CD14-positive monocyte (primary cell): ENCODE measurements at regions not wholly inside any gene's neighbourhood (a gene's known extent, or its start where the extent isn't known, plus 50 kb on each side); places are given as distances from the start of the nearest gene placed in this dataset.

Experiments
- DNase-seq, 3 donors: peaks; one replicate each; pipeline ENCODE4 v3.0.0-alpha.2; 2011 to 2022
- H2AFZ ChIP-seq: 2 replicates; pipeline ENCODE4 v1.6.0; 2012; ENCODE audit warnings: mild to moderate bottlenecking, low read depth, low read length, inconsistent platforms; ENCODE audit not compliant: insufficient read depth, poor library complexity, severe bottlenecking
- H3K27ac ChIP-seq, 2 donors: 1 replicate in 1 of 2; 2 replicates in 1 of 2; pipeline ENCODE4 v1.5.1; 2012 to 2013; ENCODE audit warnings: low read length in 2 of 2, control low read depth in 1 of 2, inconsistent platforms in 1 of 2, low read depth in 1 of 2, mild to moderate bottlenecking in 1 of 2
- H3K27me3 ChIP-seq, 2 donors: one replicate each; pipeline versions ENCODE4 v1.6.0 to v1.6.1; 2011 to 2013; ENCODE audit warnings: low read length in 2 of 2; ENCODE audit not compliant: control insufficient read depth in 2 of 2, insufficient read depth in 2 of 2
- H3K36me3 ChIP-seq, 2 donors: replicated peaks in 1 of 2; 1 replicate in 1 of 2; 2 replicates in 1 of 2; pipeline versions ENCODE4 v1.5.1 to v1.6.1; 2012 to 2013; ENCODE audit warnings: low read length in 2 of 2, control low read depth in 1 of 2, inconsistent platforms in 1 of 2, mild to moderate bottlenecking in 1 of 2; ENCODE audit not compliant: insufficient read depth in 2 of 2, control insufficient read depth in 1 of 2
- H3K4me1 ChIP-seq, 2 donors: 1 replicate in 1 of 2; 2 replicates in 1 of 2; pipeline versions ENCODE4 v1.5.1 to v1.6.1; 2012 to 2013; ENCODE audit warnings: low read length in 2 of 2, control low read depth in 1 of 2, inconsistent platforms in 1 of 2, mild to moderate bottlenecking in 1 of 2, moderate library complexity in 1 of 2; ENCODE audit not compliant: insufficient read depth in 2 of 2, control insufficient read depth in 1 of 2
- H3K4me2 ChIP-seq: replicated peaks from 2 replicates; pipeline ENCODE3; 2012; ENCODE audit warnings: low read length, moderate library complexity, mild to moderate bottlenecking; ENCODE audit not compliant: poor library complexity, severe bottlenecking; ENCODE audit errors: extremely low read depth
- H3K4me3 ChIP-seq, 3 experiments: fragments of 200-600 bp in 1 of 3; sonication (generic) in 1 of 3; replicated peaks in 1 of 3; 1 replicate in 2 of 3; 2 replicates in 1 of 3; pipeline ENCODE4 v1.5.1; 2011 to 2013; ENCODE audit warnings: low read length in 3 of 3, mild to moderate bottlenecking in 3 of 3, control low read depth in 2 of 3, low read depth in 2 of 3, inconsistent platforms in 1 of 3, moderate library complexity in 1 of 3
- H3K79me2 ChIP-seq: 2 replicates; pipeline ENCODE4 v1.6.0; 2012; ENCODE audit warnings: mild to moderate bottlenecking, control low read depth, inconsistent platforms, low read length, moderate library complexity; ENCODE audit not compliant: insufficient read depth
- H3K9ac ChIP-seq: 2 replicates; pipeline ENCODE4 v1.6.0; 2017; ENCODE audit warnings: low read length, mild to moderate bottlenecking; ENCODE audit not compliant: insufficient read depth, poor library complexity, severe bottlenecking
- H3K9me3 ChIP-seq, 2 donors: replicated peaks in 1 of 2; 1 replicate in 1 of 2; 2 replicates in 1 of 2; pipeline versions ENCODE4 v1.5.1 to v1.6.1; 2012 to 2013; ENCODE audit warnings: low read length in 2 of 2, control low read depth in 1 of 2; ENCODE audit not compliant: control insufficient read depth in 1 of 2, insufficient read depth in 1 of 2
- H4K20me1 ChIP-seq: 2 replicates; pipeline ENCODE4 v1.6.0; 2012; ENCODE audit warnings: mild to moderate bottlenecking, low read length, control low read depth, moderate library complexity; ENCODE audit not compliant: insufficient read depth
- H3K27ac Mint-ChIP-seq, 7 donors: one replicate each; pipeline ENCODE4 v1.8.0; 2020; ENCODE audit warnings: mild to moderate bottlenecking in 7 of 7, mixed read lengths in 7 of 7, moderate library complexity in 6 of 7, inconsistent platforms in 2 of 7
- H3K27me3 Mint-ChIP-seq, 3 donors: one replicate each; pipeline ENCODE4 v1.8.0; 2021 to 2022; ENCODE audit warnings: low read depth in 3 of 3, mild to moderate bottlenecking in 3 of 3, mixed read lengths in 3 of 3, moderate library complexity in 3 of 3, inconsistent platforms in 1 of 3
- H3K36me3 Mint-ChIP-seq, 2 donors: one replicate each; pipeline ENCODE4 v1.8.0; 2020; ENCODE audit warnings: mixed read lengths in 2 of 2, inconsistent platforms in 1 of 2, mild to moderate bottlenecking in 1 of 2
- H3K4me1 Mint-ChIP-seq: one replicate; pipeline ENCODE4 v1.8.0; 2020; ENCODE audit warnings: mild to moderate bottlenecking, mixed read lengths
- H3K4me3 Mint-ChIP-seq, 2 donors: one replicate each; pipeline ENCODE4 v1.8.0; 2020; ENCODE audit warnings: mild to moderate bottlenecking in 2 of 2, mixed read lengths in 2 of 2, moderate library complexity in 1 of 2
- H3K9me3 Mint-ChIP-seq, 7 donors: one replicate each; pipeline ENCODE4 v1.8.0; 2020 to 2022; ENCODE audit warnings: mixed read lengths in 7 of 7, mild to moderate bottlenecking in 6 of 7, moderate library complexity in 6 of 7, inconsistent platforms in 2 of 7
- CTCF ChIP-seq: fragments of 200-600 bp; IDR thresholded peaks from one replicate; pipeline ENCODE4 v1.8.0; 2022; ENCODE audit warnings: antibody characterized with exemption, mild to moderate bottlenecking
- WGBS: methylation state at CpG from one replicate; pipeline ENCODE4 v1.1.5; 2013; ENCODE audit warnings: missing lambda C conversion rate; ENCODE audit not compliant: insufficient coverage; 5-methylcytosine and 5-hydroxymethylcytosine counted together
- intact Hi-C, 2 donors: fragments of 100-400 bp; cut with micrococcal nuclease; formaldehyde crosslinking; loops; one replicate each; pipeline versions ENCODE4 v1.15.0 to v1.15.1; 2023

- WGBS: 92% methylated on average over 6 of the region's 6 CpGs
- Histone ChIP-seq H2AFZ (no peak overlapping the region), H3K36me3 (no peaks in the 10 kb centered on the region), H3K79me2 (no peaks in the 10 kb centered on the region), H3K9me3 (no peaks in the 10 kb centered on the region), H3K9ac (no peak overlapping the region), H3K4me1 (no peaks in the 10 kb centered on the region), H3K4me2 (no peak overlapping the region), H4K20me1 (no peaks in the 10 kb centered on the region), H3K4me3 (no peak overlapping the region), H3K27me3 (no peaks in the 10 kb centered on the region), H3K27ac (no peak overlapping the region)
- Mint-ChIP-seq H3K36me3 (no peaks in the 10 kb centered on the region), H3K9me3 (peaks cover 0 to 8% (median 0%) of the 10 kb centered on the region in 7 donors), H3K4me1 (no peaks in the 10 kb centered on the region), H3K27ac (no peak overlapping the region), H3K4me3 (no peak overlapping the region), H3K27me3 (peaks cover 1 to 8% (median 3%) of the 10 kb centered on the region in 3 donors)
- intact Hi-C loops: no loop called here
- no peak for TF ChIP-seq CTCF
- DNase-seq: no peak
Observed at GRCh38 chr1:4519954-4520353, 134.5 kb upstream of the AJAP1 start.

GRCh38 chr1:4523551-4523950, 130.9 kb upstream of the AJAP1 start:
- Histone ChIP-seq H3K27me3 (no peaks in the 10 kb centered on the region), H3K36me3 (no peaks in the 10 kb centered on the region), H3K4me2 (no peak overlapping the region), H3K9me3 (no peaks in the 10 kb centered on the region), H3K4me1 (no peaks in the 10 kb centered on the region), H3K27ac (no peak overlapping the region), H3K4me3 (no peak overlapping the region), H4K20me1 (no peaks in the 10 kb centered on the region), H2AFZ (no peak overlapping the region), H3K79me2 (no peaks in the 10 kb centered on the region), H3K9ac (no peak overlapping the region)
- WGBS: 100% methylated on average over 1 of the region's 4 CpGs
- H3K36me3 Mint-ChIP-seq: no peaks in the 10 kb centered on the region
- intact Hi-C loops: no loop called here
- H3K4me3 Mint-ChIP-seq: no peak overlapping the region
- TF ChIP-seq CTCF: no peak
- no peaks in the 10 kb centered on the region for H3K4me1 Mint-ChIP-seq
- peaks cover 0 to 8% (median 2%) of the 10 kb centered on the region in 7 donors for H3K9me3 Mint-ChIP-seq
- H3K27me3 Mint-ChIP-seq: peaks cover 1 to 6% (median 3%) of the 10 kb centered on the region in 3 donors
- H3K27ac Mint-ChIP-seq: peak overlapping the region in 1 of 7 donors; percentile 55
- DNase-seq: no peak
